ENCODE measurements at regions not wholly inside any gene's neighbourhood (a gene's known extent, or its start where the extent isn't known, plus 50 kb on each side); places are given as distances from the start of the nearest gene placed in this dataset.

DNA sequence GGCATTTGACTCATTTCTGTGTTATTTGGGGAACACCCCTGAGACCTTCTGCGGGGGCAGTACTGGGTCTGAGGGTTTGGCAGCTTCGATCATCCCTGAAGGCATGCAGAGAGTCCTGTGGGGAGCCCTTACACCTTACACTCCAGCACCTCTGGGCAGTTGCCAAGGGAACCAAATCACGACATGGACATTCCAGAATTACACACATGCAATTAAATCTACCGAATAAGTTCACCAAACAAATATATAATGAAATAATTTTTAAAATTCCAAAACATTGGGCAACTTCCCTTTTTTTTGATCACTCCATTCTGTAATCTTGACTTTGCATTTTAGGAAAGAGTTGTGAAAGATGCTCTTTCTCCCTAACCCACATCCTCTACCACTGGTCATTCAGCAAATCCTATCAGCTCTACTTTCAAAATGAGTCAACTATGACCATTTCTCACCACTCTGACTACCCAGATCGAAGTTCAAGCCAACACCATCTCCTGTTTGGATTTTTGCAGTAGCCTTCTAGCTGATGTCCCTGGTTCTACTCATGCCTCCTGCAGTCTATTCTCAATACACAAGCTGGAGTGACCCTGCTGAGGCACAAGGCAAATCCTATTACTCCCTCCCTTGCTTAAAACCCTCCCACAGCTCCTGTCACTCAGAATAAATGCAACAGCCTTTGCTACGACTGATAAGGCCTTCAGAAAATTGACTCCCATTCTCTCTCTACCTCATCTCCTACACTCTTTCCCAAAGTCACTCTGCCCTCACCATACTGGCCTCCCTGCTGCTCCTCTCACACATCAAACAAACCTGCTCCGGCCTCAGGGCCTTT is 533.3 kb downstream of the HACE1 start:
- TF ChIP-seq, protein P1, sequence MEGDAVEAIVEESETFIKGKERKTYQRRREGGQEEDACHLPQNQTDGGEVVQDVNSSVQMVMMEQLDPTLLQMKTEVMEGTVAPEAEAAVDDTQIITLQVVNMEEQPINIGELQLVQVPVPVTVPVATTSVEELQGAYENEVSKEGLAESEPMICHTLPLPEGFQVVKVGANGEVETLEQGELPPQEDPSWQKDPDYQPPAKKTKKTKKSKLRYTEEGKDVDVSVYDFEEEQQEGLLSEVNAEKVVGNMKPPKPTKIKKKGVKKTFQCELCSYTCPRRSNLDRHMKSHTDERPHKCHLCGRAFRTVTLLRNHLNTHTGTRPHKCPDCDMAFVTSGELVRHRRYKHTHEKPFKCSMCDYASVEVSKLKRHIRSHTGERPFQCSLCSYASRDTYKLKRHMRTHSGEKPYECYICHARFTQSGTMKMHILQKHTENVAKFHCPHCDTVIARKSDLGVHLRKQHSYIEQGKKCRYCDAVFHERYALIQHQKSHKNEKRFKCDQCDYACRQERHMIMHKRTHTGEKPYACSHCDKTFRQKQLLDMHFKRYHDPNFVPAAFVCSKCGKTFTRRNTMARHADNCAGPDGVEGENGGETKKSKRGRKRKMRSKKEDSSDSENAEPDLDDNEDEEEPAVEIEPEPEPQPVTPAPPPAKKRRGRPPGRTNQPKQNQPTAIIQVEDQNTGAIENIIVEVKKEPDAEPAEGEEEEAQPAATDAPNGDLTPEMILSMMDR (IDR thresholded peaks at IDR 0.05): no peak
- TF ChIP-seq EP300 (IDR thresholded peaks at IDR 0.05): no peak
- no peak for TF ChIP-seq POLR2A (IDR thresholded peaks at IDR 0.05; ENCODE audit: low read depth)
- no peak for TF ChIP-seq POLR2AphosphoS5 (IDR thresholded peaks at IDR 0.05)

All from esophagus muscularis mucosa (tissue), 4 donors.